ENCODE measurements at regions not wholly inside any gene's neighbourhood (a gene's known extent, or its start where the extent isn't known, plus 50 kb on each side); places are given as distances from the start of the nearest gene placed in this dataset.

DNA sequence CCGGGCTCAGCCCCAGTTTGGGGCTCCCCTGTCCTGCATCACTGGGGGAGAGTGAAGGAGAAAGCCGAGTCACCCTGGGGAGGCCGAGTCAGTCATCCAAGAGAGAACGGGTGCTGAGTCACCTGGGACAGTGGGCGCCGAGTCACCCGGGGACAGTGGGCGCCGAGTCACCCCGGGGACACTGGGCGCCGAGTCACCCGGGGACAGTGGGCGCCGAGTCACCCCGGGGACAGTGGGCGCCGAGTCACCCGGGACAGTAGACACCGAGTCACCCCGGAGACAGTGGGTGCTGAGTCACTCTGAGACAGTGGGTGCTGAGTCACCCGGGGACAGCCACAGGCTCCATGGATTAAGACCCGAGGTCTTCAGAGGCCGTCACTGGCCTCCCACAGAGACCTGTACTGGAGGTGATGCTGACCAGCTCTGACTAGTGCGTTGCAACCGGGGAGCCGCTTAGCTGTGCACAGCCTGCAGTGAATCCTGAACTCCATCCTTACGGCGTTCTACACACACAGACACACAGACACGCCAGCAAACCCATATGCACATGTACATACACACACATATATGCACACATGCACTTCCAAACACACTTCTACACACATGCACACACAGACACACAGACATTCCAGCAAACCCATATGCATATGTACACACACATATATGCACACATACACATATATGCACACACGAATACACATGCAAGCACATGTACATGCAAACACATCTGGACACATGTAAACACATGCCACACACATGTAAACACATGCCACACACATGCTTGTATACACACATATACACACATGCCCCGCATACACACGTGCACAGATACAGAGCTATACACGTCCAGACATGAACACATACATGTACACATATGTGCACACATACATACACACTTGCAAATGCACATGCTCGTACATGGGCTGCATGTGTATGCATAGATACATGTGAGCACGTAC is 64.9 kb upstream of the GALNT9 start:
- no peak for DNase-seq (ENCODE audit: low read depth in 2 of 2)

DNA sequence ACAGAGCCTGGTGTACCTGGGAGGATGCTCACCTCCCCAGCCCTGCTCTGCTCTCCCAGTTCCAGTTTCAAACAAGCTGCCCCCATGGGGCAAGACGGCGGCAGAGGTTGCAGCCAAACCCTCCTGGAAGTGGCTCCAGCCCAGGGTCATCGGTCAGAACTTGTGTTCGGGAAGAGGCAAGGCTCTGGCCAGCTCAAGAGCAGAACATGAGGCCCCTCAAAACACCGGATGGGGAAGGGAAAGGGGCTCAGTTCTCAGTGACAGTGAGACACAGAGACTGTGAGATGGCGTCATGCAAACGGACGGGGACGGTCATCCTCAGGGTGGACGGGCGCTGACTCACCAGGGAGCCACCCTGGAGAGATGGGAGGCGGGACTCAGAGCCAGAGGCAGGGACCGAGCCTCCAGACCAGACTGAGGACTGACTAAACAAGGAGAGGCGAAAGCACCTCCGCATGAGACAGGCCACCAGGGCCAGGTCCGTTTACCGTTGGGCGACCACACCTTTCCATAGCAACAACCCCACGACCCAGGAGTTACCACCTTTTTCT is 63.9 kb upstream of the GALNT9 start:
- DNase-seq (ENCODE audit: low read depth in 2 of 2) = no peak

- DNase-seq (ENCODE audit: low read depth in 2 of 2) = no peak
Observed at GRCh38 chr12:132392389-132393244, 63.2 kb upstream of the GALNT9 start.

- no peak for DNase-seq (ENCODE audit: low read depth in 2 of 2)
Observed at GRCh38 chr12:132391326-132392041, 62.1 kb upstream of the GALNT9 start.

DNA sequence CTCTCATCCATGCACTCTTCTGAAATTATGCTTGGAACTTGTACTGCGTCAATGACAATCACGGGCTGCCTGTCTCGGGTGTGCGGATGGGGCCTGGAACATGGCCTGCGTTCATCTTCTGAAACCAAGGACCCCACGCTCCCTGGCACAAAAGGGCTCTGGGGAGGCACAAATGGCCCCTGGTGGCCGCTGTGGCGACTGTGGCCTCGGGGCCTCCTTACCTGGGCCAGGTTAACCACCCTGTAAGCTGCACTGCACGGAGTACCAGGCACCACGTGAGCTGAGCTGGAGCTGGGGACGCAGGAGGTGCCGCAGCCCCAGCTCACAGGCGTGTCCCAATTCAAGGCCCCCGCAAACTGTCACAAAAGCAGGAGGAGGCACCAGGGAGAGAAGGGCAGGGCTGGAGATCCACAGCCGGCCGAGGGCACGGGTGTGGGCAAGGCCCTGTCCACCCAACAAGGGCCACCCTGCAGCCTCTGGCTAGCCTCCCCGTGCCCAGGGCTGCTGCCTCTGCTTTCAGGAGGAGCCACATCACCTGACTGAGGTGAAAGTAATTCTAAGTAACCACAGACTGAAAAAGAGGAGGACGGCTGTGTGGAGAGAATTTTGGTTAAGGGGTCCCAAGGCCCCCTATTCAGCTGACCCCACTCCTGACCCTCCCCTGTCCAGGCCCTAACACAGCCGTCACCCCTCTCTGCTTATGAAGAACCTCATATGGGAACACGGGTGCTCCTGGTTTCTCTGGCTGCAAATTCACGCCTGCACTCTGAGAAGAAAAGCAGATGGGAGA is 61.1 kb upstream of the GALNT9 start:
- no peak for DNase-seq (ENCODE audit: low read depth in 2 of 2)

- DNase-seq (ENCODE audit: low read depth in 2 of 2) = no peak
Observed at GRCh38 chr12:132389526-132390286, 60.3 kb upstream of the GALNT9 start.

- no peak for DNase-seq (ENCODE audit: low read depth in 2 of 2)
Observed at GRCh38 chr12:132389026-132389425, 59.6 kb upstream of the GALNT9 start.

- no peak for DNase-seq (ENCODE audit: low read depth in 2 of 2)
Observed at GRCh38 chr12:132388379-132389015, 59.1 kb upstream of the GALNT9 start.

GRCh38 chr12:132386926-132387497 is 57.6 kb upstream of the GALNT9 start:
- no peak for DNase-seq (ENCODE audit: low read depth in 2 of 2)

GRCh38 chr12:132385923-132386751 is 56.7 kb upstream of the GALNT9 start:
- DNase-seq (ENCODE audit: low read depth in 2 of 2) = no peak

DNA sequence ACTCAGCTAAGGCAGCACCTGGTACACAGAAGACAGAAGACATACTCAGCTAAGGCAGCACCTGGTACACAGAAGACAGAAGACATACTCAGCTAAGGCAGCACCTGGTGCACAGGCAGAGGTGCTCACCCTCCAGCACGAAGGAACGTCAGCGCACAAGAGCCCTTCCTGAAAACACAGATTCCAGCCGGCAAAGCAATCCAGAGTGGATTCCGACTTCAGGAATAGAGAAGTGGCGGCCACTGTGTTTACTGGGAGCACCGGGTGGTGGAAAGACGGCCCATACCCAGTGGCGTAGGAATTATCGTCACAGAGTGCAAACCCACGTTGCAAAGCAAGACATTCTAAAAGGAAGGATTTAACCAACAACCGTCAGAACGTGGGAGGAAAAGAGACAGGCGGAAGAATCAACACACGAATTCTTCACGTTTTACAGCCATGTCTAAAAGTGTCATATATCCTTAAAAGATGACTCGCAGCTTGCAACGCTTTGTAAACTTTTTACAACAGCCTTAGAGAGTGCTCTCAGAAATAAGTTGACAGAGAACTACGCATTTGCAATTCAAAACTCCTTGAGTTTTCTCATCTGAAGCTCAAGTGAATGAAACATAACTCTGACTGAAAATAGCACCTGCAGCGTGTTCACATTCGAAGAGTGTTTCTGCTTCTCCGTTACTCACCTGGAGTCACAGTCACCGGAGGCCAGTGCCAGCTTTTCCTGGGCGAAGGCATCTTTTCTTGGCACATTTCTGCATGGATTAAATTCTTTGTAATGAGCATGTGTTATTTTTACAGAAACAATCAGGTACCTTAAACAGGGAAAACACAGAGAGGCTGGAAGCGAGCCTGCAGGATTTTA is 55.8 kb upstream of the GALNT9 start:
- no peak for DNase-seq (ENCODE audit: low read depth in 2 of 2)

- no peak for DNase-seq (ENCODE audit: low read depth in 2 of 2)
Observed at GRCh38 chr12:132380641-132381040, 51.3 kb upstream of the GALNT9 start.

DNA sequence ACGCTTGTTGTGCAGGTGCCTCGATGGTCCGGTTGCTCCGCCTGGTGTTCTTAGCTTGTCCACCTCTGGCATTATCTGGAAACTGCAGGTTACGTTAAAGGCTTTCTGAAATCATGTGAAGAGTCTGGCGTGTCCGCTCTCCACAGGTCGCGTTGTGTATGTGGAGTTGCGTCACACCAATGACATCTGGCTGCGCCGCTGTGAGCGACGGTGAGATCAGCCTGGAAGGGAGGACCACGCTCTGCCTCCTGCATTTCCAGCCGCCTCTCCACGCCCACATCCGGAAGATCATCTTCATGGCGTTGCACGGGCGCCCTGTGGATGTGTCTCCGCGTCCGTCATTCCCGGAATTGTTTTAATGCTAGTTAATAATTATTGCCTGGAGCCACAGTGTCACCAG is 50.6 kb upstream of the GALNT9 start:
- DNase-seq (ENCODE audit: low read depth in 2 of 2) = no peak

DNA sequence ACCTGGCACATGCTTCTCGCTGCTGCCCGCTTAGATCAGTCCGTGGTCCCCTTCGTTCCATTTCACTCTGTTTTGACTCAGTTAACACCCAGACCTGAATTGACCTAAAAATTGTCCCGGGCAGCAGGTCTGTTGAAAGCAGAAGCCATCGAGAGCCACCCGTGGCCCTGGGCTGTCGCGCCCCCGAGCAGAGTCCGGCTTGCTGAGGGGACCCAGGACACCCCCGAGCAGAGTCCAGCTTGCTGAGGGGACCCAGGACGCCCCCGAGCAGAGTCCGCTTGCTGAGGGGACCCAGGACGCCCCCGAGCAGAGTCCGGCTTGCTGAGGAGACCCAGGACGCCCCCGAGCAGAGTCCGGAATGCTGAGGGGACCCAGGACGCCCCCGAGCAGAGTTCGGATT is 50.2 kb upstream of the GALNT9 start:
- no peak for DNase-seq (ENCODE audit: low read depth in 2 of 2)

All from stimulated activated CD8-positive, alpha-beta memory T cell treated with anti-CD3 and anti-CD28 coated beads, Interleukin-7, amount 100 ng/mL, for 1 hour (primary cell).